Activated naive CD4-positive, alpha-beta T cell treated with anti-CD3 and anti-CD28 coated beads, Interleukin-2, amount 50 U/mL, for 16 hours (primary cell): ENCODE measurements at regions not wholly inside any gene's neighbourhood (a gene's known extent, or its start where the extent isn't known, plus 50 kb on each side); places are given as distances from the start of the nearest gene placed in this dataset.
"Not testable (repeated sequence)": the region's sequence is repeated elsewhere in the genome, so short reads cannot be mapped to it uniquely, and the experiment has no call there.

Experiments used
- DNase-seq: peaks from one replicate; pipeline ENCODE4 v3.0.0-alpha.2; 2020

DNA sequence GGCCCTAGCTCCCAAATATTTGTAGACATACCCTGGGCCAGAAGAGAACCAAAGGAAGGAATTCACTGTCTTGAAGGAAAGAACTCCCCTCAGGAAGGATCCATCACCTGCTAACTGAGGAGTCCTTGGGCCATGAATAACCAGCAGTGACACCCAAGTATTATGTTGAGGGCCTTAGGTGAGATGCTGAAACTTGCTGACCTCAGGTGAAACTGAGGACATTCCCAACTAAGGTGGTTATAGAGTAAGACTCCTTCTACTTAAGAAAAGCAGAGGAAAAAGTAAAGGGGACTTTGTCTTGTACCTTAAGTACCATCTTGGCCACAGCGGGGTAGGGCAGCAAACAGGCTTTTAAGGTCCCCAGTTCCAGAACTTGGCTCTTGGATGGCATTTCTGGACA is 491.7 kb downstream of the C6orf118 start:
- no peak for DNase-seq

DNA sequence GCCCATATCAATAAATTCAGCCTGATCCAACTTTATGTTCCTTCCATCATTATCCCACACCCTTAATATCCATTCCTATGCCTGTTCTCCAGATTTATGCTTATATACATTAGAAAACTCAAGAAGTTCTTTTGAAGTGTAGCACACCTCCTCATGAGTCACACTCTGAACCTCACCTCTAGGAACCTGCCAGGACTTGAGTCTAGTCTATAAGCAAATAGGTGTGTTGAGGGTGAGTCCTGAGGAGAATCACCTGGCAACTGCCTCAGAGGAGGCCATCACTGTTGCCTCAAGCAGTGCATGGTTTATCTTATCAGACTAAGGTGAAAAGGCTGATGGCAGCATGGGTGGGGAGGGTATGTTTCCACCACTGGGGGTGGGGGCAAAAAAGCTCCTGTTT is 496.7 kb downstream of the C6orf118 start:
- DNase-seq, result no peak

DNA sequence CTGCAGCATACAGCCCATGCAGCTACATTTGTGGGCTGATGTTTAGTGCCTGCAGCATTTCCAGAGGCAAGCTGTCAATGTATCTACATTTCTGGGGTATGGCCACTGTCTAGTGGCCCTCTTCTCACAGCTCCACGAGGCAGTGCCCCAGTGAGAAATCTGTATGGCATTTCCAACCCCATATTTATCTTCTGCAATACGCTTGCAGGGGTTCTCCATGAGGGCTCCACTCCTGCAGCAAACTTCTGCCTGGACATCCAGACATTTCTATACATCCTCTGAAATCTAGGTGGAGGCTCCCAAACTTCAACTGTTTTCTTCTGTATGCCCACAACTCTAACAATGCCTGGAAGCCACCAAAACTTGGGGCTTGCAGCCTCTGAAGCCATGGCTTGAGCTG is 502.3 kb downstream of the C6orf118 start:
- DNase-seq, result no peak

DNA sequence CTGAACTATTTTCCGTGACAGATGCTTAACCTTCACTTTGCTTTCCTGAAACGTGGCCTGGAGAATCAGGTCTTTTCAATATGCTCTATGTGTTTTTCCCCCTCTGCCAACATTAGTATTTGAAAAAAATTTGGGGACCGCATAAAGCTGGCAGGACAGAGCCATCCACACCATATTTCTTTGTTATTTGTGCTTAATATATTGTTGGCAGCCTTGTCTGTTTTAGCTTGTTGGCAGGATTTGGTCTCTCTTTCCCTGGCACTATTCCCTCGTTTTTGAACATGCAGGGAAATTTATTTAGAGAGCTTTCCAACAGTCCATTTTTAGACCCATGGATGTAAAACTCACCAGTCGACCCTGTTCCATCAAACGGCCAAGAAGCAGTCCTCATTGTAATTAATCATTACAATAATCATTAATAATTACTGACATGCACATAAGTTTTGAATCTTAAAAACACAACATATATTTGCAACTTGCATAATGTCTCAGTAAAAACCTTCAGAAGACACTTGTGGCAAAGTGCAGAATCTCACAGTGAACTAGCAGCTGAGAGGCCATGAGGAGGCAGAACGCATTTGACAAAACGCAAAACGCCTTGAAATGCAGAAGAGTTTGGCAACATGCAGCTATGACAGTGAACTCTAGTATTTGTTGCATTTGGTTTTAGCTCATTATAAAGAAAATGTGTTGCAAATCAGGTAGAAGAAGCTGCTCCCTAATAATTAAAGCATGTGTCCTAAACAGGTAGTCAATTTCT is 514.2 kb downstream of the C6orf118 start:
- no peak for DNase-seq

DNA sequence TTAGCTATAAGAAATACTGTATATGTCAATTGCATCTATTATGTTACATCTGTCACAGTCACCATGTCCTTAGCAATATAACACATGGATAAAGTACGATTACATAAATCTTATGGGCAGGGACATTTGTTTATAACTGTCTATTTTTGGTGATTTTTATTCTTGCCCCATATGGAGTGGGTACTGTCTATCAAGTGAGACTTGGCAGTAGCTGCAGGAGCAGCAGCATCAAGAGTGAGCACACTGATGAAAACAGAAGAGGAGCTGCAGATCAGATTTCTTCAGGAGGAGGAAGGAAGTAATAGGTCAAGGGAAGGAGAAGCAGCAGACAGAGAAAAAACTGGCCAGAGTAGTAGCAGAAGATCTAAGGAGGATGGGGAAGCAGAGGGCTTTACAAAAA is 516.7 kb downstream of the C6orf118 start:
- DNase-seq, result no peak

DNA sequence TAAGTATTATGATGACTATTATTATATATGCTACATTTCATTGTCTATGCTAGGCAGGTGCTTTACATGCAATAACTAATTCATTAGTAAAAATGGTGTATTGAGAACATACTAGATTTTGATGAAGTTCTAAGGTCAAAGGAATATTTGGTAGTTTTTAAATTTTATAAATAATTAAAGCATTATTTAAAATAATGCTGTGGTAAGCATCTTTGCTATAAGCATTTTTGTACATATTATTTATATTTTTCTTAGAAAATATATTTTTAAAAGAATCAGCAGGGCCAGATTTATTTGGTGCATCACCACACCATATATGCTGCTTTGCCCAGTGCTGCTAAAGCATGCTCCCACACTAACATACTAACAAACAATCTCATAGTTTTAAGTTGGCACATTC is 517.9 kb downstream of the C6orf118 start:
- DNase-seq, result no peak

DNA sequence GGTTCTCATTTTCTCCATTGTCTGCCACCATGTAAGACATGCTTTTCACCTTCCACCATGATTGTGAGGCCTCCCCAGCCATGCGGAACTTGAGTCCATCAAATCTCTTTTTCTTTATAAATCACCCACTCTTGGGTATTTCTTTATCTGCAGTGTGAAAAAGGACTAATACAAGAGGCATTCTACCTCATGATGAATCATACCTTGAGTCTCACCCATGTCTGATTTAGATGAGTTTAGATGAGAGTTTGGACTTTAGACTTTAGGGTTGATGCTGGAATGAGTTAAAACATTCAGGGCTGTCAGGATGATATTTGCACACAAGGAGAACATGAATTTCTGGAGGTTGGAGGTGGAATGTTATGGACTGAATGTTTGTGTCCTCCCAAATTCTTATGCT is 545.6 kb downstream of the C6orf118 start:
- no peak for DNase-seq

DNA sequence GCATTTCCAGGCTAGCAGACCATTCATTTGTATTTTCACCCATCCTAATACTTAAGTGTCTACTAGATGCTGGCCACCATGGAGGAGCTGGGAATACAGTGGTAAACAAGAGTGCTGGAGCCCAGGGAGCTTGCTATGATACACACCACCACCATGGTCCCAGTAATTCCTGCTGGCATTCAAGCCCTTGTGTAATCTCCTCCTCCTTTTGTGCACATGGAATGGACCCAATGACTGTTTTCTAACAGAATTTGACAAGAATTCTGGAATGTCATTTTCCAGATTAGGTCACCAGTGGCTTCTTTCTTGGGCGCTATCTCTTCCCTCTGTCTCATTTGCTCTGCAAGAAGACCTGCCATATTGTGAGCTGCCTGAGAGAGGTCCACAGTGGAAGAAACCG is 552.0 kb downstream of the C6orf118 start:
- no peak for DNase-seq

DNA sequence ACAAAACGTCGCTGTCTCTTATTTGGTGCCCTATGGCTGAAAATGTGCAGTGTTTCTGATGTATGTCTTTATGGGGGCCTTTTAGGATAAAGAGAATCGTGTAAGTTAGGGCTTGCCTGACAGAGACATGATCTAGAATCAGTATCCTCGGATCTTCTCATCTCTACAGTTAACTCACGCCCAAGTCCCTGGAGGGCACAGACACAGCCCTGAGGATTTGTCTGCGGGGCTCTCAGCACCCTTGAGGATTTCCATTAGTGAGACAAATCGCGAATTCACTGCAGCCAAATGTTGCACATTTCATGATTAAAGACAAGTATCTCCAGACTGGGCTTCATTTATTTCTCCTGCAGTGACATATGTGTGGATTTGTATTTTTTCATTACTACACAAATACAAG is 552.7 kb downstream of the C6orf118 start:
- no peak for DNase-seq

DNA sequence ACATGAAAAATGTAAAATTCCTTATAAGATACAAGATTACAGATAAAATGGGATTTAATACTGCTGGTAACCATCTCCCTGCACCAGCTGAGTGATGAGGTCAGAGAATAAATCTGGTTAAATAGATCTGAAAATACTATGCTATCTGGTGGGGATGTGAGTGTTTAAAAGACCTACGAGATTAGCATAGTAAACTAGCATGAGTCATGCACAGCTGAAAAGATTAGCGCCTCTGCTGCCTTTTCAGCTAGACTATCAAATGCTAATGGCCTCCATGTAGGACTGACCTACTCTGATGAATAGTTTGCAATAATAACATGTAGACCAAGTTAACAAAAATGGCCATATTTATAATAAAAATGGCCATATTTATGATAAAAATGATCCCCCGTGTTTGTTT is 553.3 kb downstream of the C6orf118 start:
- DNase-seq, result no peak

DNA sequence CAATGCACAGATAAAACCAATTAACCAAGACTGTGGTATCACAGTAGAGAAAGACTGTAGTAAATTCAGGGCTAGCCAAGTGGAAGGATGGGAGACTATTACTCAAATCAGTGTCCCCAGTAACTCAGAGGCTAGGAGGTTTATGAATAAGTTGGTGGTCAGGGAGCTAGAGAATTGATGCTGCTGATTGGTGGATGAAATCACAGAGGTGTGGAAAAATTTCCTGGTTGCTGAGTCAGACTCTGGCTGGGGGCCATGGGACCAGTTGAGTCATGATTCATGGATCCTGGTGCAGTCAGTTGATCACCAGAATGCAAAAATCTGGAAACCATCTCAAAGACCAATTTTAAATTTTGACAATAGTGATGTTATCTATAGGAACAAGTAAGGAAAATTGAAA is 555.9 kb downstream of the C6orf118 start:
- no peak for DNase-seq

DNA sequence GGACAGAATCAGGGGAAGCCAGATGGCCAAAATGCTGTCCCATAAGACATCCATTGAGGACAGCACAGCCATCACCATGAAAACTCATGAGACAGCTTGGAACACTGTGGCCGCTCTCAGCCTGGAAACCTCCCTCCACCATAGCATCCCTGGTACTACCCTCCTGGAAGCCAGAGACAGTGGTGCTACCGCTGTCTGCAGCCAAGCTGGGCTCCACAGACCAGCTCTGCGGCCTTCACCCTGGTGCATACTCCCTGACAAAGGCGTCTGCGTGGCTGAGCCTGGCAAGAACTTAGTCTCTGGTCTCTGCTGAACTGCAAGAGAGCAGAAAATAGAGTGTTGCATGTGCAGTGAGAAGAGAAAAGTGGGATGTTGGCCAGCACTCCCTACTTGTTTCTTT is 558.0 kb downstream of the C6orf118 start:
- no peak for DNase-seq

DNA sequence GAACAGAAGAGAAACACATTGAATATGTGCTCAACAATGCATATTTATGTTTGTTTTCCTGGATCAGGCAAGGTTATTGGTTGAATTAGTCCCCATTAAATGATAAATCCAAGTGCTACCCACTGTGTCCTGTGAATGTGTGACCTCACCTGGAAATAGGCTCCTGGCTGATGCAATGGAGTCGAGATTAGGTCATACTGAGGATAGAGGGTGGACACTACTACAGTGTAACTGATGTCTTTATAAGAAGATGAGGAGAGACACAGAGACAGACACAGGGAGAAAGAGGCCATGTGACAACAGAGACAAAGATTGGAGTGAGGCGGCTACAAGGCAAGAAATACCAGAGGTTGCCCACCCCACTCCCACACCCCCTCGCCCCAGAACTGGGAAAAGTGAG is 559.3 kb downstream of the C6orf118 start:
- no peak for DNase-seq

DNA sequence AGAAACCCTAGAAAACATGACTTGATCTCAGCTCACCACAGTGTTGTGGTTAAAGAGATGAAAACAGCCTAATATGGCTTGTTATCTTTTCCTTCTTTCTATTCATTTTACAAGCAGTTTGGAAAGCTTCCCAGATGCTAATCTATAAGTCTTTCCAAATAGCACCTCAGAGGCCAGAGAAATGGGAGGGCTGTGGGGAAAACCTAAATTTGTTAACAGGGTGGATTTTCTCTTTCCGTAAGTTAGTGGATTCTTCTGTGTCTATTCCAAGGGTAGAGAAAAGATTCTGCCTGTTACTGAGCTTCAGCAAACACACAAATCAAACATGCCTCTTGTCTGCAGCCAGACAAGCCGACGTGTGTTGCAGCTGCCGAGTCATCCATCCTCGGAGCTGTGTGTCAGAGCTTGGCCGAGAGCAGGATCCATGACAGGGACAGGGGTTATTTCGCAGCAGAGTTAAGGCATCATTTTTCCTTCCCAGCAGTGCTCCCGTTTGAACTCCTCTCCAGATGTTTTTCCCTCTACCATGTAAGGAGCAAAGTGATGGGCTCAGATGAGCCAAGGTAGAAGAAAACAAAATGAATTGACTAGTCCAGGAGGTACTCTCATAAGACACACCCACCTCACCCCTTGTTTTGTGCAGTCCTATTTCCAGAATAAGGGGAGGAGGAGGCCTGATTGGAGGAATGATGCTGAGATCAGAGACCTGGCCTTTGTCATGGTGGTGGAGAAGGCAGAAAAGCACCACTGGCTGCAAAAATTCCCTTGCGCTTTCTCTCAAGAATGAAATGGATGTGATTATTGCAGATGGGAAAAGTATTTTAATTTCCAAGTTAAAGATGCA is 560.0 kb downstream of the C6orf118 start:
- no peak for DNase-seq

DNA sequence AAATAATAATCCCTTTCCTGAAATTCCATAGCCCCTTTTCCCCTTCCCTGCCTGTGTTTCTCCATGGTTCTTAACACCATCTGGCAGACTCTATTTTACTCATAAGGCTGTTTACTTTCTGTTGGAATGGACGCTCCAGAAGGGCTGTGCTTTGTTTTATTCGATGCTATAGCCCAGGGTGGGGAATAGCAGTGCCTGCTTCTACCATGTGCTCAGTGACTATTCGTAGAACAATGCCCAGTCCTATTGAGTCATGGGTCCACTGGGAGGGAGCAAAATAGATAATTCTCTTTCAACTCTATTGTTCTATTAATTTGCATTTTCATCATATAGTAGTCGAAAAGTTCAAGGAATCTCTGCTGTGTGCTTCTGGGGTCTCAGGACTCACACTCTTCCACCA is 565.1 kb downstream of the C6orf118 start:
- DNase-seq, result no peak

DNA sequence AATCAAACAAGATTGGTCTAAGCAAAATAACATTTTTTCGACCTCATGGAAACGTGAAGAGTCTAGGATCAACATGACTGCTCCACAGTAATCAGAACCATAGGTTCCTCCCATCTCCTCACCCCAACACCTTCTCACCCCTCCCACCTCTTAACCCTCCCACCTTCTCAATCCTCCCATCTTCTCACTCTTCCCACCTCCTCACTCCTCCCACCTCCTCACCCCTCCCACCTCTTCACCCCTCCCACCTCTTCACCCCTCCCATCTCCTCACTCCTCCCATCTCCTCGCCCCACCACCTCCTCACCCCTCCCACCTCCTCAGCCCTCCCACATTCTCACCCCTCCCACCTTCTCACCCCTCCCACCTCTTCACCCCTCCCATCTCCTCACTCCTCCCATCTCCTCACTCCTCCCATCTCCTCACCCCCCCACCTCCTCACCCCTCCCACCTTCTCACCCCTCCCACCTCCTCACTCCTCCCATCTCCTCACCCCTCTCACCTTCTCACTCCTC is 567.4 kb downstream of the C6orf118 start:
- DNase-seq, result no peak

DNA sequence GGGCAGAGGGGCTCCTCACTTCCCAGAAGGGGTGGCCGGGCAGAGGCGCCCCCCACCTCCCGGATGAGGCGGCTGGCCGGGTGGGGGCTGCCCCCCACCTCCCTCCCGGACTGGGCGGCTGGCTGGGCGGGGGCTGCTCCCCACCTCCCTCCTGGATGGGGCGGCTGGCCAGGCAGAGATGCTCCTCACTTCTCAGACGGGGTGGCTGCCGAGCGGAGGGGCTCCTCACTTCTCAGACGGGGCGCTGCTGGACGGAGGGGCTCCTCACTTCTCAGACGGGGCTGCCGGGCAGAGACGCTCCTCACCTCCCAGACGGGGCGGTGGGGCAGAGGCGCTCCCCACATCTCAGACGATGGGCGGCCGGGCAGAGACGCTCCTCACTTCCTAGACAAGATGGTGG is 573.3 kb downstream of the C6orf118 start:
- DNase-seq, result not testable (repeated sequence)

DNA sequence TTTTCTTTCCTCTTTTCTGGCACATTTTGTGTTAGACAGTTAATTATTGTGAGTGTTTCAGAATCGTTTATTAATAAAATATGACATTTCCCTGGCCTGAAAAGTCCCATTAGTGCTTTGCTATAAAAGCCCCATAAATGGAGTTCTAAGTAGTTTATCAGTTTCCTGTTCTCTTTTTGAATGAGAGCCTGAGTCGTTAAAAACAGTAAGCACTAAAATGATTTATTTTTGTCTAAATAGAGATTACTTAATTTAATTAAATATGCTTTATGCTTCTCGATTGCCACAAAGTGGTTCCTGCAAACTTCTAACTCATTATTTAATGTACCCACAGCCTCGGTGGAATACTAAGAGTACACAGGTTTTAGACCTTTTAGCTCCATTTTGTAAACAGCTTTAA is 577.9 kb downstream of the C6orf118 start:
- no peak for DNase-seq

DNA sequence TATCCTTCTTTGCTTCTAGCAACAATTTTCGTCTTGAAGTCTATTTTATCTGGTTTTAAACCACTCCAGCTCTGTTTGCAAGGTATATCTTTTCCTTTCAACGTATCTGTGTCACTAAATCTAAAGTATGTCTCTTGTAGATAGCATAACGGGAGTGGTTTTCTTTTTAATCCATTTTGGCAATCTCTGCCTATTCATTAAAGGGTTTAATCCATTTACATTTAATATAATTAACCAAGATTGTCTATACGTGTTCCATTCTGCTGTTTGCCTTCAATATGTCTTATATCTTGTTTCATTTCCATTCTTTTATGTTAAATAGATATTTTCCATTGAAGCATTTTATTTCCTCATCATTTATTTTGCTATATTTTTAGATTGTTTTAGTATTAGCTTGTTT is 587.9 kb downstream of the C6orf118 start:
- no peak for DNase-seq

DNA sequence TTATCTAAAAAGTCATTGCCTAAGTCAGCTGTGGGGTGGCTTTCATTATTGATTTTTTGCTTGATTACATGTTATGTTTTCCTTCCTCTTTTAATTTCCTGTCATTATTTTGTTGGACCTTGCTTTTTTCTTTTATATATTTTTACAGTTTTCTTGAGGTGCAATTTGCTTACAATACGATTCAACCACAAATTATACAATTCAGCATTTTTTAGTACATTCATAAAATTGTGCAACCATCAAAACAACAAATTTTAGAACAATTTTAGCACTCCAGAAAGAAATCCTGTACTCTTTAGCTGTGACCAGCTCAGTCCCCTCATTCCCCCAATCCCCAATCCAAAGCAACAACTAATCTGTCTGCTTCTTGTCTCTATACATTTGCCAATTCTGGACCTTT is 608.9 kb downstream of the C6orf118 start:
- DNase-seq, result no peak

DNA sequence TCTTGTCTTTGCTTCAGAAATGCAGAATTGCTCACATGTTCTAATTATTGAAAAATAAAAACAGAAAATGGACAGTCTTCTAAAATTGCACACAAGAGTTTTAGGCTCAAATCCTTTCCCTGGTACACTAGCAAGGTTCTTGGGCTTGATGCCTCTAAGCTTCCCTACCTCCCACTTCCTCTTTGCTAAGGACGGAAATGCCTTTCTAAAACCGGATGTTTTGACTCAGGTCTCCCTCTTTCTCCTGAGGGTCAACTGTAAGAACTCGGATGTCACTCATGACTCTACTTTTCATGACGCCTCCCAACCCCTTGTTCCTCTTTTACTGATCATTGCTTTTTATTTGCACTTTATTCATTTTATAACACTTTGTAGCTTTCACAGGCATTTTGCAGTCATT is 613.5 kb downstream of the C6orf118 start:
- no peak for DNase-seq

DNA sequence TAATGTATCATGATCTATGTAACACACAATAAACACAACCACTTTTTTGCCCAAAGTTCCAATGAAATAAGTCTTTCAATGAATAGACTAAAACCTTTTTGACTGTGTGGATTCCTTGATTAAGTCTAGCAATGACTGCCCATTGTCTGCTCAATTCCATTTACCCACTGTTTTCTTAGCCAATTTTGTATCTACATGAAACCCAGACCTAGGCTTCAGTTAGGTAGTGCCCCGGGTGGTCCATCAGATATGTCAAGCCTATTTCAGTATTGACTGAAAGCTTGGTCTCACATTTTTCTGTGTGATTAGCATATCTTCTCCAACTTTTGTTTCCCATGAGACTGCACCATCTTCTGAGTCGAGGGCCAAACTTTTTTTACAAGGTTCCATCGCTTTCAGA is 615.0 kb downstream of the C6orf118 start:
- no peak for DNase-seq

DNA sequence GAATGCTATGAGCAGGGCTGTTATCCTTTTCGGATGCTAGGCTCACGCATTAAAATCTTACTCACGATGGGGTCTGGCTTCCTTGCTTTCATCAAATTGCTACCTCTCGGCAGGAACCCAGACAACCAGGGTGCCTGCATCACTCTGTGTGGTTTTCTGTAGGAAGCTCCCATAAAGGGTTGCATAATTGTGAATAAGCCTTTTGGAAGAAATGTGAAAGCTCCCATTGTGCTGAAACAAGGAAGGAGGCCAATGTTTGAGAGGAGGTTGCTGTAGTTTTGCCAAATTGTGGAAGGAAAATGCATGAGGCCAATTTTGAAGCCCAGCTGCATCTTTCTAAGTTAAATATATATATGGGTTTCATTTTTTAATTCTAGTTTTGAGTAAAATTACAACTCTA is 615.5 kb downstream of the C6orf118 start:
- DNase-seq, result no peak

DNA sequence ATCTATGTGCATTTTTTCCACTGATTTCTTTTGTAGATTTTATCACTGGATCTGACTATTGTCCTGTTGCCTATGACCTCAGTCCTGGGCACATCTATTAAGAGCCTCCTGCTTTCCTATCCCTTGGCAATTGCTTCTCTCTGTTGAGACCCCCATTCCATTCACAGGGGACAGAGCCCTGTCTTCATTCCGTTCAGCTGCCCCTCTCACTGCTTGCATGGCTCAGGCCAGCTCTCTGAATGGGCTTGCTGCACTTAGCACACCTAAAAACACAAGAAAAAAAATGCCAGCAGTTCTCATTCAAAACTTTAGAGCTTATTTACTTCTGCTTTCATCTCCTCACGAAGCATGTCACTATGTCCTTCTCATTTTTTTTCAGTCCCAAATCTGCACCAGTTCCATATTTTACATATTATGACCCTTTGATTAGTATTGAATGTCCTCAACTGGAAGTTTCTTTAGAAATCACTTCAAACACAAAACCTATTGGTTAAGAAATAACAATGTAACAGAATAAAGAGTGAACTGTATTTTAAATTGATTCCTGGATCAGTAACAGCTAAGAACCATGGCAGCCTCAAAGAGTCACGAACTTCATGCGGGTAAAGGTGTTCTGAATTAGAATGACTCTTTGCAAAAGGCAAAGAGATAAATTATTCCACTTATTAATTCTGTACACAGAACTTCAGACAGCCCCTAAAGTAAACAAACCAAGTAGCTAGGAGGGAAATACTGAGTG is 616.5 kb downstream of the C6orf118 start:
- DNase-seq, result no peak
